Type B pancreatic cell (in vitro differentiated cells): ENCODE measurements at regions not wholly inside any gene's neighbourhood (a gene's known extent, or its start where the extent isn't known, plus 50 kb on each side); places are given as distances from the start of the nearest gene placed in this dataset.

ENCODE experiments used
- DNase-seq: peaks from one replicate; pipeline ENCODE4 v3.0.0; 2021; ENCODE audit warnings: mixed read lengths; ENCODE audit not compliant: unreplicated experiment; ENCODE audit errors: extremely low spot score
- H3K27ac Mint-ChIP-seq: 2 replicates; pipeline ENCODE4 v1.8.0; 2021; ENCODE audit warnings: mild to moderate bottlenecking, mixed read lengths
- H3K27me3 Mint-ChIP-seq: 2 replicates; pipeline ENCODE4 v1.8.0; 2021; ENCODE audit warnings: mixed read lengths
- H3K36me3 Mint-ChIP-seq: 2 replicates; pipeline ENCODE4 v1.8.0; 2021; ENCODE audit warnings: mixed read lengths
- H3K4me1 Mint-ChIP-seq: one replicate; pipeline ENCODE4 v1.8.0; 2021; ENCODE audit warnings: mixed read lengths; ENCODE audit not compliant: unreplicated experiment
- H3K4me3 Mint-ChIP-seq: 2 replicates; pipeline ENCODE4 v1.8.0; 2021; ENCODE audit warnings: mild to moderate bottlenecking, mixed read lengths
- H3K9me3 Mint-ChIP-seq: 2 replicates; pipeline ENCODE4 v1.8.0; 2021; ENCODE audit warnings: mixed read lengths
- CTCF ChIP-seq: fragments of 200-600 bp; sonication (generic); conservative IDR thresholded peaks from 2 replicates; pipeline ENCODE4 v1.5.0; 2021; ENCODE audit warnings: antibody characterized with exemption, mild to moderate bottlenecking

GRCh38 chr1:72530646-72531045 lies 248.3 kb upstream of the NEGR1 start:
- DNase-seq = no peak
- Mint-ChIP-seq H3K36me3 (no peaks in the 10 kb centered on the region), H3K4me3 (no peak overlapping the region), H3K4me1 (no peaks in the 10 kb centered on the region), H3K9me3 (no peaks in the 10 kb centered on the region), H3K27ac (no peak overlapping the region), H3K27me3 (no peaks in the 10 kb centered on the region)
- no peak for TF ChIP-seq CTCF

GRCh38 chr1:72526926-72527325 lies 244.6 kb upstream of the NEGR1 start:
- Mint-ChIP-seq H3K36me3 (no peaks in the 10 kb centered on the region), H3K4me1 (no peaks in the 10 kb centered on the region), H3K27me3 (no peaks in the 10 kb centered on the region), H3K27ac (no peak overlapping the region), H3K4me3 (no peak overlapping the region), H3K9me3 (no peaks in the 10 kb centered on the region)
- no peak for DNase-seq
- TF ChIP-seq CTCF = no peak

- no peak overlapping the region for H3K4me3 Mint-ChIP-seq
- no peak for DNase-seq
- H3K27ac Mint-ChIP-seq = no peak overlapping the region
- no peaks in the 10 kb centered on the region for H3K4me1 Mint-ChIP-seq
- H3K36me3 Mint-ChIP-seq = no peaks in the 10 kb centered on the region
- no peaks in the 10 kb centered on the region for H3K9me3 Mint-ChIP-seq
- TF ChIP-seq CTCF = no peak
- no peaks in the 10 kb centered on the region for H3K27me3 Mint-ChIP-seq
These were observed 241.7 kb upstream of the NEGR1 start for GRCh38 chr1:72524021-72524420.

DNA sequence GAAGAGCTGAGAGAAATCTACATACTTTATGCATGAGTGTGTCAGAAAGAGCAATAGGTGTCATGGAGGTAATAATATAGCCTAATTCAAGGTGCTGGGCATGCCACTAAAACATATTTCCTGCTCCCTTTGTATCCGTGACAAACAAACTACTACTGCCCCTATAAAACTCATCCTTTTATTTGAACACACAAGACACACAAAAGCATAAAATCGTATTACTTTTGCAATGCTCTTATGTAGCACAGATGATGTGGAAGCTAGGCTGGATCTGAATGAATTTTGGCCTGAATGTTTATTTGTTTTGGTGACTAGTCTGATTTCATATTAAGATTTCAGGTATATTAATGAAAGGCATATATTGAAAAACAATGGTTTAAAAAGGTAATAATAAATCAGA lies 239.3 kb upstream of the NEGR1 start:
- no peak for TF ChIP-seq CTCF
- no peaks in the 10 kb centered on the region for H3K9me3 Mint-ChIP-seq
- DNase-seq = no peak
- no peak overlapping the region for H3K27ac Mint-ChIP-seq
- no peaks in the 10 kb centered on the region for H3K36me3 Mint-ChIP-seq
- H3K4me1 Mint-ChIP-seq = no peaks in the 10 kb centered on the region
- no peak overlapping the region for H3K4me3 Mint-ChIP-seq
- H3K27me3 Mint-ChIP-seq = no peaks in the 10 kb centered on the region

DNA sequence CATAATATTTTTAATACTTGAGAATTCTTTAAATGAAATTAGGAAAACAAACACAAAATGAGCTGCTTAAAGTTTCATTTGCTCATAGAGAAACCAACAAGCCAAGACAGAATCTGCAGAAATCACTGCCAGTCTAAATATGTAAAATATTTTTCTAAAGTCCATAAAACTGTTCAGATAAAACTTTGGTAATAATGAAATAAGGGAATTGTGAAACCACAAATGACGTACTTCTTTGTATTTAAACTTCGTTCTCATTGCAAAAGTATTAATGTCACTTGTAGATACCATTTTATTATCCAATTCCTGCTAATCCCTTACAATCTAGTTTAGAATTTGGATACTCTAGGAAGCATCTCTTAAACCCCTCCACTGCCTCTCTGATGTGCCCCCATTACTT lies 234.5 kb upstream of the NEGR1 start:
- DNase-seq = no peak
- H3K9me3 Mint-ChIP-seq = no peaks in the 10 kb centered on the region
- no peak overlapping the region for H3K4me3 Mint-ChIP-seq
- no peaks in the 10 kb centered on the region for H3K27me3 Mint-ChIP-seq
- no peak for TF ChIP-seq CTCF
- H3K27ac Mint-ChIP-seq = no peak overlapping the region
- H3K36me3 Mint-ChIP-seq = no peaks in the 10 kb centered on the region
- H3K4me1 Mint-ChIP-seq = no peaks in the 10 kb centered on the region

- no peaks in the 10 kb centered on the region for H3K9me3 Mint-ChIP-seq
- no peak for DNase-seq
- H3K4me3 Mint-ChIP-seq = no peak overlapping the region
- H3K4me1 Mint-ChIP-seq = no peaks in the 10 kb centered on the region
- H3K27me3 Mint-ChIP-seq = no peaks in the 10 kb centered on the region
- TF ChIP-seq CTCF = no peak
- H3K27ac Mint-ChIP-seq = no peak overlapping the region
- H3K36me3 Mint-ChIP-seq = no peaks in the 10 kb centered on the region
These were observed 233.9 kb upstream of the NEGR1 start for GRCh38 chr1:72516264-72516663.
